Caco-2 (cell line): ENCODE measurements at regions not wholly inside any gene's neighbourhood (a gene's known extent, or its start where the extent isn't known, plus 50 kb on each side); places are given as distances from the start of the nearest gene placed in this dataset.

Source experiments
- BruUV-seq: library from RNA; stranded (reverse); fragments of 400-500 nt; replicated peaks from 2 replicates; lab custom pipeline; 2021; lab: Mats Ljungman, UMichigan
- CTCF ChIA-PET: fragments of 300-600 bp; sonication (Branson Sonifier 250); formaldehyde crosslinking; loops from one replicate; lab custom pipeline; 2022; ENCODE audit warnings: antibody characterized with exemption; lab: Charles Lee
- POLR2A ChIA-PET: fragments of 300-600 bp; sonication (Branson Sonifier 250); formaldehyde crosslinking; loops from one replicate; lab custom pipeline; 2022; ENCODE audit warnings: antibody characterized with exemption; lab: Charles Lee
- DNase-seq, 2 experiments: peaks; one replicate each; pipeline versions ENCODE4 v3.0.0 to v3.0.0-alpha.2; 2020 to 2022
- H3K27me3 ChIP-seq: replicated peaks from 2 replicates; pipeline ENCODE4 v1.6.0; 2011; ENCODE audit warnings: low read length; ENCODE audit not compliant: control insufficient read depth, insufficient read depth
- H3K36me3 ChIP-seq: 2 replicates; pipeline ENCODE4 v1.5.1; 2011; ENCODE audit warnings: low read length; ENCODE audit not compliant: control insufficient read depth, insufficient read depth
- H3K4me1 ChIP-seq: fragments of 250-450 bp; sonication (Bioruptor Pico); 2 replicates; pipeline ENCODE4 v1.5.1; 2020; ENCODE audit warnings: mild to moderate bottlenecking
- H3K4me3 ChIP-seq: 2 replicates; pipeline ENCODE4 v1.5.1; 2011; ENCODE audit warnings: low read depth, mild to moderate bottlenecking, control low read depth, low read length
- H3K9me3 ChIP-seq: fragments of 250-450 bp; sonication (Bioruptor Pico); 2 replicates; pipeline ENCODE4 v1.5.1; 2020; ENCODE audit warnings: mild to moderate bottlenecking, moderate library complexity
- H3K27ac Mint-ChIP-seq: one replicate; pipeline ENCODE4 v1.8.0; 2022; ENCODE audit warnings: mixed read lengths; ENCODE audit not compliant: unreplicated experiment
- H3K27me3 Mint-ChIP-seq: one replicate; pipeline ENCODE4 v1.8.0; 2022; ENCODE audit warnings: mixed read lengths; ENCODE audit not compliant: insufficient read depth, unreplicated experiment
- H3K36me3 Mint-ChIP-seq: one replicate; pipeline ENCODE4 v1.8.0; 2022; ENCODE audit warnings: mild to moderate bottlenecking, mixed read lengths; ENCODE audit not compliant: insufficient read depth, unreplicated experiment
- H3K4me1 Mint-ChIP-seq: one replicate; pipeline ENCODE4 v1.8.0; 2022; ENCODE audit warnings: low read depth, mixed read lengths; ENCODE audit not compliant: unreplicated experiment
- H3K4me3 Mint-ChIP-seq: one replicate; pipeline ENCODE4 v1.8.0; 2022; ENCODE audit warnings: mild to moderate bottlenecking, moderate library complexity, mixed read lengths; ENCODE audit not compliant: unreplicated experiment
- H3K9me3 Mint-ChIP-seq: one replicate; pipeline ENCODE4 v1.8.0; 2022; ENCODE audit warnings: mixed read lengths; ENCODE audit not compliant: unreplicated experiment
- CTCF ChIP-seq, 2 experiments: fragments of 200-600 bp in 1 of 2; IDR thresholded peaks; 1 replicate in 1 of 2; 2 replicates in 1 of 2; pipeline versions ENCODE4 v1.5.1 to v1.8.0; 2011 to 2022; ENCODE audit warnings: antibody characterized with exemption in 1 of 2, control low read depth in 1 of 2, inconsistent platforms in 1 of 2, low read depth in 1 of 2, low read length in 1 of 2, mild to moderate bottlenecking in 1 of 2, moderate library complexity in 1 of 2; ENCODE audit not compliant: insufficient read depth in 1 of 2, severe bottlenecking in 1 of 2, unreplicated experiment in 1 of 2
- intact Hi-C: fragments of 100-400 bp; cut with micrococcal nuclease; formaldehyde crosslinking; loops from one replicate; pipeline ENCODE4 v1.10.0; 2022; ENCODE audit not compliant: unreplicated experiment

- no peak overlapping the region for H3K4me3 Mint-ChIP-seq
- CTCF ChIA-PET: no interaction called here
Measured at GRCh38 chr9:78439190-78439865, 142.4 kb downstream of the PSAT1 start.

GRCh38 chr9:78439866-78440830 is 143.2 kb downstream of the PSAT1 start:
- Histone ChIP-seq H3K4me1 (no peaks in the 10 kb centered on the region), H3K9me3 (no peaks in the 10 kb centered on the region), H3K27me3 (no peaks in the 10 kb centered on the region), H3K36me3 (no peaks in the 10 kb centered on the region), H3K4me3 (no peak overlapping the region)
- no peak for TF ChIP-seq CTCF (IDR thresholded peaks at IDR 0.05; ENCODE audit: insufficient read depth in 1 of 2, low read depth in 1 of 2, low read length in 1 of 2, severe bottlenecking in 1 of 2, unreplicated experiment in 1 of 2)
- ChIA-PET POLR2A (no interaction called here), CTCF (no interaction called here)
- Mint-ChIP-seq H3K9me3 (no peaks in the 10 kb centered on the region), H3K36me3 (no peaks in the 10 kb centered on the region), H3K27ac (no peak overlapping the region), H3K4me1 (no peaks in the 10 kb centered on the region), H3K27me3 (peaks cover 3% of the 10 kb centered on the region), H3K4me3 (no peak overlapping the region)
- BruUV-seq: no TSS peak
- DNase-seq: no peak
- intact Hi-C loops: loop anchor here (10.0 kb wide), 1 partner anchor 165 kb away; no protein-coding TSS in a partner anchor

More at GRCh38 chr9:78439190-78439865, 142.4 kb downstream of the PSAT1 start:
- Mint-ChIP-seq H3K27ac (no peak overlapping the region), H3K36me3 (no peaks in the 10 kb centered on the region), H3K27me3 (peaks cover 3% of the 10 kb centered on the region), H3K4me1 (no peaks in the 10 kb centered on the region), H3K9me3 (no peaks in the 10 kb centered on the region)
- POLR2A ChIA-PET: no interaction called here
- Histone ChIP-seq H3K4me3 (no peak overlapping the region), H3K4me1 (no peaks in the 10 kb centered on the region), H3K27me3 (no peaks in the 10 kb centered on the region), H3K36me3 (no peaks in the 10 kb centered on the region), H3K9me3 (no peaks in the 10 kb centered on the region)
- peak; percentile 42 to 47 for TF ChIP-seq CTCF (IDR thresholded peaks at IDR 0.05; ENCODE audit: insufficient read depth in 1 of 2, low read depth in 1 of 2, low read length in 1 of 2, severe bottlenecking in 1 of 2, unreplicated experiment in 1 of 2)
- intact Hi-C loops: no loop called here
- DNase-seq: peak; percentile 40 to 56
- no TSS peak for BruUV-seq

- Histone ChIP-seq H3K9me3 (no peaks in the 10 kb centered on the region), H3K4me3 (no peak overlapping the region), H3K36me3 (no peaks in the 10 kb centered on the region), H3K4me1 (no peaks in the 10 kb centered on the region), H3K27me3 (no peaks in the 10 kb centered on the region)
- ChIA-PET CTCF (no interaction called here), POLR2A (no interaction called here)
- no peaks in the 10 kb centered on the region for H3K9me3 Mint-ChIP-seq
- no peaks in the 10 kb centered on the region for H3K4me1 Mint-ChIP-seq
- peaks cover under 1% of the 10 kb centered on the region for H3K27me3 Mint-ChIP-seq
- no peaks in the 10 kb centered on the region for H3K36me3 Mint-ChIP-seq
- DNase-seq: no peak
- no TSS peak for BruUV-seq
- TF ChIP-seq CTCF (IDR thresholded peaks at IDR 0.05; ENCODE audit: insufficient read depth in 1 of 2, low read depth in 1 of 2, low read length in 1 of 2, severe bottlenecking in 1 of 2, unreplicated experiment in 1 of 2): no peak
- intact Hi-C loops: loop anchor here (10.0 kb wide), 1 partner anchor 163 kb away; no protein-coding TSS in a partner anchor
- H3K4me3 Mint-ChIP-seq: no peak overlapping the region
- no peak overlapping the region for H3K27ac Mint-ChIP-seq
Measured at GRCh38 chr9:78441396-78441795, 144.5 kb downstream of the PSAT1 start.
